ENCODE measurements at regions not wholly inside any gene's neighbourhood (a gene's known extent, or its start where the extent isn't known, plus 50 kb on each side); places are given as distances from the start of the nearest gene placed in this dataset.

DNA sequence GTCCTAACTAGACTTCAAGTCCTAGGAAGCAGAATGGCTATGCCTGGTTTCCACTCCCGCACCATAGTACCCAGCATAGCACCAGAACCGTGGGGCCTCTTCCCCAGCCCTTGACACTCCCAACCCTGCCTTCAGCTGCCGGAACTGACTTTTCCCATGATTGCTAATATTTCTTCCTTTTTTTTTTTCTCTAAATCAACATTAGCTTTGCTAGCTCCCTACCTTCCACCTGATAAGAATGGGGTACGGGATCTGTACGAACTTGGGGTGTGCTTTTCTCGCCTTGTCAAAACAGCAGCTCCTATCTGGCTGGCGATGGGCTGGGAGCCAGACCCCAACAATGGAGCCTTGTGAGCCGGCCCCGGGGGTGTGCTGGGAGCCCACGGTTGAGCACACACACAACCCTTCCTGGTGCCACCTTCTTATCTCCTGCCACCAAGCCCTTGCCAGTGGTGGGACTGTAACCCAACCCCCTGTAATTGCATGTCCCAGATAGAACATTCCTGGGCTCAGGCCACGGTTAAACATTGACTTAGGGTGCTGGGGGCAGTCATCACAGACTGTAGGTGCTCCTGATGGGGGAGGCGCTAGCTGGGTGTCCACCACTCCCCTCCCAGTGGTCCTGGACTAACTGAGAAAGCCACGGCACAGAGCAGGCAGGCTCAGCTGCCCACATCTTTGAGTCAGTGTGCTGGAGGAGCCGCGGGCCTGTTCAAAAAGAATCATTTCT is 213.0 kb upstream of the HAAO start:
- TF ChIP-seq POLR2AphosphoS5 (IDR thresholded peaks at IDR 0.05; ENCODE audit: low read depth, low read length) = no peak
- TF ChIP-seq TAF1 (IDR thresholded peaks at IDR 0.05; ENCODE audit: borderline replicate concordance, insufficient read depth, low read length) = no peak
- no peak for TF ChIP-seq FOXP2 (optimal IDR thresholded peaks at IDR 0.05; ENCODE audit: borderline replicate concordance, extremely low read depth, extremely low read length, insufficient read depth)
- no peak for TF ChIP-seq SIN3A (IDR thresholded peaks at IDR 0.05; ENCODE audit: borderline replicate concordance, insufficient read depth, low read length)
- TF ChIP-seq, protein P1, sequence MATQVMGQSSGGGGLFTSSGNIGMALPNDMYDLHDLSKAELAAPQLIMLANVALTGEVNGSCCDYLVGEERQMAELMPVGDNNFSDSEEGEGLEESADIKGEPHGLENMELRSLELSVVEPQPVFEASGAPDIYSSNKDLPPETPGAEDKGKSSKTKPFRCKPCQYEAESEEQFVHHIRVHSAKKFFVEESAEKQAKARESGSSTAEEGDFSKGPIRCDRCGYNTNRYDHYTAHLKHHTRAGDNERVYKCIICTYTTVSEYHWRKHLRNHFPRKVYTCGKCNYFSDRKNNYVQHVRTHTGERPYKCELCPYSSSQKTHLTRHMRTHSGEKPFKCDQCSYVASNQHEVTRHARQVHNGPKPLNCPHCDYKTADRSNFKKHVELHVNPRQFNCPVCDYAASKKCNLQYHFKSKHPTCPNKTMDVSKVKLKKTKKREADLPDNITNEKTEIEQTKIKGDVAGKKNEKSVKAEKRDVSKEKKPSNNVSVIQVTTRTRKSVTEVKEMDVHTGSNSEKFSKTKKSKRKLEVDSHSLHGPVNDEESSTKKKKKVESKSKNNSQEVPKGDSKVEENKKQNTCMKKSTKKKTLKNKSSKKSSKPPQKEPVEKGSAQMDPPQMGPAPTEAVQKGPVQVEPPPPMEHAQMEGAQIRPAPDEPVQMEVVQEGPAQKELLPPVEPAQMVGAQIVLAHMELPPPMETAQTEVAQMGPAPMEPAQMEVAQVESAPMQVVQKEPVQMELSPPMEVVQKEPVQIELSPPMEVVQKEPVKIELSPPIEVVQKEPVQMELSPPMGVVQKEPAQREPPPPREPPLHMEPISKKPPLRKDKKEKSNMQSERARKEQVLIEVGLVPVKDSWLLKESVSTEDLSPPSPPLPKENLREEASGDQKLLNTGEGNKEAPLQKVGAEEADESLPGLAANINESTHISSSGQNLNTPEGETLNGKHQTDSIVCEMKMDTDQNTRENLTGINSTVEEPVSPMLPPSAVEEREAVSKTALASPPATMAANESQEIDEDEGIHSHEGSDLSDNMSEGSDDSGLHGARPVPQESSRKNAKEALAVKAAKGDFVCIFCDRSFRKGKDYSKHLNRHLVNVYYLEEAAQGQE (IDR thresholded peaks at IDR 0.05; ENCODE audit: insufficient read depth in 1 of 2, low read depth in 2 of 2, low read length in 2 of 2) = no peak

DNA sequence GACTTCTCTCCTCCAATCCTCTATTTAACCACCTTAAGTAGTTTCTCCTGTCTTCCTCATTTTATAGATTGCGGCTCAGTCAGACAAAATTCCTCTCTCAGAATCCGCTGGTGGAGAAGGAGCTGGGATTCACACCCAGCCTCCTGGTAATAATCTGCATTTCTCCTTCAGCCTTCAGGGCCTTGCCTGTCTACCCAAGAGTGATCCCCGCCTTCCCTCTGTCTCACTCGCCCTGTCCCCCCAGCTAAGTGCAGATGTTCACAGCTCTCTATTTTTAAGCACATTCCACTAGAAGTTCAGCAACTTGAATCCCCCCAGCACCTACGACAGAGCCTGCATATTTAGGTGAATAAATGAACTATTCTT is 212.5 kb upstream of the HAAO start:
- TF ChIP-seq TAF1 (IDR thresholded peaks at IDR 0.05; ENCODE audit: borderline replicate concordance, insufficient read depth, low read length) (no peak), POLR2AphosphoS5 (IDR thresholded peaks at IDR 0.05; ENCODE audit: low read depth, low read length) (no peak), FOXP2 (optimal IDR thresholded peaks at IDR 0.05; ENCODE audit: borderline replicate concordance, extremely low read depth, extremely low read length, insufficient read depth) (no peak), SIN3A (IDR thresholded peaks at IDR 0.05; ENCODE audit: borderline replicate concordance, insufficient read depth, low read length) (no peak)
- TF ChIP-seq, protein P1 (IDR thresholded peaks at IDR 0.05; ENCODE audit: insufficient read depth in 1 of 2, low read depth in 2 of 2, low read length in 2 of 2) = no peak

DNA sequence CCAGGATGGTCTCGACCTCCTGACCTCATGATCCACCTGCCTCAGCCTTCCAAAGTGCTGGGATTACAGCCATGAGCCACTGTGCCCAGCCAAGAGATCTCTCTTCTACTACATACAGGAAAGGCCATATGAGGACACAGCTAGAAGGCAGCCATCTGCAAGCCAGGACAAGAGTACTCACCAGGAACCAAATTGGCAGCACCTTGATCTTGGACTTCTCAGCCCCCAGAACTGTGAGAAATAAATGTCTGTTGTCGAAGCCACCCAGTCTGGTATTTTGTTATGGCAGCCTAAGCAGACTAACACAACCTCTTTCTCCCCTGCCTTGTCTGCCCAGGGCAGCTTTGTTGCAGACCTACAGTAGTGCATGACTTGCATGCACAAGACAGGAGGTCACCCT is 211.3 kb upstream of the HAAO start:
- TF ChIP-seq, protein P1 (IDR thresholded peaks at IDR 0.05; ENCODE audit: insufficient read depth in 1 of 2, low read depth in 2 of 2, low read length in 2 of 2) = no peak
- TF ChIP-seq TAF1 (IDR thresholded peaks at IDR 0.05; ENCODE audit: borderline replicate concordance, insufficient read depth, low read length) (no peak), SIN3A (IDR thresholded peaks at IDR 0.05; ENCODE audit: borderline replicate concordance, insufficient read depth, low read length) (no peak), POLR2AphosphoS5 (IDR thresholded peaks at IDR 0.05; ENCODE audit: low read depth, low read length) (no peak), FOXP2 (optimal IDR thresholded peaks at IDR 0.05; ENCODE audit: borderline replicate concordance, extremely low read depth, extremely low read length, insufficient read depth) (no peak)

DNA sequence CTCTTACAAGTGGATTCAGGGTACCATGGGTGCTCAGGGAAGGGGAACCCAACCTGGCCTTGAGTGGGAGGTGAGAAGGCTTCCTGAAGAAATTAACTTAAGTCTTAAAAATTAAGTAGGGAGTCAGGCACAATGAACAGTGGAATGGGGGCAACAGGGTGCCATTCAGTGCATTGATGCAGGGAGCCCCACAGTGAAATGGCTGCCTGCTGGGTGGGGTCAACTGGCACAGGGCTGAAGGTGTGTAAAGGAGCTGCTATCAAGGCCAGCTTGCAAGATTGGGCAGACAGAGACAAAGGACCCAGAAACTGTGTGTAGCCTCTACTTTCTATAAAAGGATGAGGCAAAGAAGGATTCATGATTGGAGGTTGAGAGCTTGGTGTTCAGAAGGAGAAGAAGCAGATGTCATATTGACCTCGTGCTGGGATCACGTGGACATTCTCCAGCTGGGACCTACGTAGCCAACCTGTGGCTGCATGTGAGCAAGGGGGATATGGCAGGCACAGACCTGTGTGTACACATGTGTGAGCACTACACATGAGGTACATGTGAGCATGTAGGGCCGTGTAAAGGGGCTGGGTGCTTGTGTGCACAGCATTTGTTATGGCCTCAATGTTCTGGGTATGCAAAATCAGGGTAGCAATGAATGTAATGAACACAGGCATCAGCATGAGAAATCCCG is 209.5 kb upstream of the HAAO start:
- TF ChIP-seq FOXP2 (optimal IDR thresholded peaks at IDR 0.05; ENCODE audit: borderline replicate concordance, extremely low read depth, extremely low read length, insufficient read depth) = no peak
- TF ChIP-seq SIN3A (IDR thresholded peaks at IDR 0.05; ENCODE audit: borderline replicate concordance, insufficient read depth, low read length) = no peak
- TF ChIP-seq, protein P1 (IDR thresholded peaks at IDR 0.05; ENCODE audit: insufficient read depth in 1 of 2, low read depth in 2 of 2, low read length in 2 of 2) = no peak
- no peak for TF ChIP-seq POLR2AphosphoS5 (IDR thresholded peaks at IDR 0.05; ENCODE audit: low read depth, low read length)
- no peak for TF ChIP-seq TAF1 (IDR thresholded peaks at IDR 0.05; ENCODE audit: borderline replicate concordance, insufficient read depth, low read length)

All from PFSK-1 (cell line).